ENCODE measurements at regions not wholly inside any gene's neighbourhood (a gene's known extent, or its start where the extent isn't known, plus 50 kb on each side); places are given as distances from the start of the nearest gene placed in this dataset.

GRCh38 chr4:167452922-167453430 lies 218.7 kb upstream of the SPOCK3 start:
- TF ChIP-seq POLR2AphosphoS5 (IDR thresholded peaks at IDR 0.05; ENCODE audit: low read depth, low read length): no peak
- no peak for TF ChIP-seq POLR2A (IDR thresholded peaks at IDR 0.05; ENCODE audit: low read depth, low read length)

Data from GM12892 (cell line).